Suprapubic skin (tissue), 3 donors: ENCODE measurements at regions not wholly inside any gene's neighbourhood (a gene's known extent, or its start where the extent isn't known, plus 50 kb on each side); places are given as distances from the start of the nearest gene placed in this dataset.

Experiments
- CTCF ChIP-seq, 2 donors: fragments of 200-600 bp in 1 of 2; fragments of 450-650 bp in 1 of 2; sonication (generic) in 1 of 2; IDR thresholded peaks; one replicate each; pipeline ENCODE4 v1.5.1; 2016 to 2019; ENCODE audit warnings: antibody characterized with exemption in 2 of 2, mild to moderate bottlenecking in 1 of 2, moderate library complexity in 1 of 2
- POLR2AphosphoS5 ChIP-seq, 3 donors: sonication (generic); formaldehyde crosslinking; IDR thresholded peaks; one replicate each; pipeline ENCODE4 v1.6.1; 2017; ENCODE audit warnings: antibody characterized with exemption in 3 of 3

- TF ChIP-seq CTCF (IDR thresholded peaks at IDR 0.05) (no peak), POLR2AphosphoS5 (IDR thresholded peaks at IDR 0.05) (no peak)
Observed at GRCh38 chr5:114176356-114176755, 185.5 kb upstream of the KCNN2 start.
